ENCODE measurements at regions not wholly inside any gene's neighbourhood (a gene's known extent, or its start where the extent isn't known, plus 50 kb on each side); places are given as distances from the start of the nearest gene placed in this dataset.

- no peak for DNase-seq (ENCODE audit: extremely low read depth in 1 of 2, low read depth in 1 of 2)
Observed at GRCh38 chr10:123402021-123402420, 247.8 kb downstream of the BUB3 start.

- DNase-seq (ENCODE audit: extremely low read depth in 1 of 2, low read depth in 1 of 2): no peak
Observed at GRCh38 chr10:123402656-123403055, 248.5 kb downstream of the BUB3 start.

- no peak for DNase-seq (ENCODE audit: extremely low read depth in 1 of 2, low read depth in 1 of 2)
Observed at GRCh38 chr10:123404357-123404756, 250.2 kb downstream of the BUB3 start.

GRCh38 chr10:123408660-123409059 lies 254.5 kb downstream of the BUB3 start:
- no peak for DNase-seq (ENCODE audit: extremely low read depth in 1 of 2, low read depth in 1 of 2)

GRCh38 chr10:123409426-123409825 lies 255.2 kb downstream of the BUB3 start:
- DNase-seq (ENCODE audit: extremely low read depth in 1 of 2, low read depth in 1 of 2): no peak

- DNase-seq (ENCODE audit: extremely low read depth in 1 of 2, low read depth in 1 of 2): no peak
Observed at GRCh38 chr10:123409884-123410283, 255.7 kb downstream of the BUB3 start.

GRCh38 chr10:123413353-123413752 lies 252.8 kb upstream of the GPR26 start:
- DNase-seq (ENCODE audit: extremely low read depth in 1 of 2, low read depth in 1 of 2): no peak

- DNase-seq (ENCODE audit: extremely low read depth in 1 of 2, low read depth in 1 of 2): no peak
Observed at GRCh38 chr10:123415523-123415922, 250.6 kb upstream of the GPR26 start.

GRCh38 chr10:123417414-123417813 lies 248.7 kb upstream of the GPR26 start:
- no peak for DNase-seq (ENCODE audit: extremely low read depth in 1 of 2, low read depth in 1 of 2)

- DNase-seq (ENCODE audit: extremely low read depth in 1 of 2, low read depth in 1 of 2): no peak
Observed at GRCh38 chr10:123421461-123421860, 244.7 kb upstream of the GPR26 start.

GRCh38 chr10:123422261-123422660 lies 243.9 kb upstream of the GPR26 start:
- no peak for DNase-seq (ENCODE audit: extremely low read depth in 1 of 2, low read depth in 1 of 2)

GRCh38 chr10:123424537-123424936 lies 241.6 kb upstream of the GPR26 start:
- no peak for DNase-seq (ENCODE audit: extremely low read depth in 1 of 2, low read depth in 1 of 2)

GRCh38 chr10:123425680-123426079 lies 240.5 kb upstream of the GPR26 start:
- DNase-seq (ENCODE audit: extremely low read depth in 1 of 2, low read depth in 1 of 2): no peak

GRCh38 chr10:123427165-123427786 lies 238.9 kb upstream of the GPR26 start:
- no peak for DNase-seq (ENCODE audit: extremely low read depth in 1 of 2, low read depth in 1 of 2)

GRCh38 chr10:123428391-123428790 lies 237.8 kb upstream of the GPR26 start:
- DNase-seq (ENCODE audit: extremely low read depth in 1 of 2, low read depth in 1 of 2): no peak

GRCh38 chr10:123429706-123430221 lies 236.4 kb upstream of the GPR26 start:
- DNase-seq (ENCODE audit: extremely low read depth in 1 of 2, low read depth in 1 of 2): no peak

GRCh38 chr10:123433539-123433938 lies 232.6 kb upstream of the GPR26 start:
- no peak for DNase-seq (ENCODE audit: extremely low read depth in 1 of 2, low read depth in 1 of 2)

- no peak for DNase-seq (ENCODE audit: extremely low read depth in 1 of 2, low read depth in 1 of 2)
Observed at GRCh38 chr10:123434435-123435039, 231.6 kb upstream of the GPR26 start.

GRCh38 chr10:123442901-123443300 lies 223.3 kb upstream of the GPR26 start:
- no peak for DNase-seq (ENCODE audit: extremely low read depth in 1 of 2, low read depth in 1 of 2)

GRCh38 chr10:123443924-123444323 lies 222.2 kb upstream of the GPR26 start:
- DNase-seq (ENCODE audit: extremely low read depth in 1 of 2, low read depth in 1 of 2): no peak

GRCh38 chr10:123445261-123445775 lies 220.8 kb upstream of the GPR26 start:
- no peak for DNase-seq (ENCODE audit: extremely low read depth in 1 of 2, low read depth in 1 of 2)

GRCh38 chr10:123446449-123447156 lies 219.6 kb upstream of the GPR26 start:
- DNase-seq (ENCODE audit: extremely low read depth in 1 of 2, low read depth in 1 of 2): no peak
